HFFc6 (cell line): ENCODE measurements at regions not wholly inside any gene's neighbourhood (a gene's known extent, or its start where the extent isn't known, plus 50 kb on each side); places are given as distances from the start of the nearest gene placed in this dataset.

Source experiments
- DNase-seq: peaks from one replicate; pipeline ENCODE4 v3.0.0-alpha.2; 2018
- H3K27ac Mint-ChIP-seq: 2 replicates; pipeline ENCODE4 v1.8.0; 2020; ENCODE audit warnings: mild to moderate bottlenecking, mixed read lengths
- H3K27me3 Mint-ChIP-seq: 2 replicates; pipeline ENCODE4 v1.8.0; 2021; ENCODE audit warnings: mild to moderate bottlenecking, moderate library complexity, mixed read lengths; ENCODE audit not compliant: insufficient read depth
- H3K36me3 Mint-ChIP-seq: 2 replicates; pipeline ENCODE4 v1.8.0; 2021; ENCODE audit warnings: low read depth, mixed read lengths
- H3K4me1 Mint-ChIP-seq: 2 replicates; pipeline ENCODE4 v1.8.0; 2020; ENCODE audit warnings: low read depth, mixed read lengths
- H3K4me3 Mint-ChIP-seq: 2 replicates; pipeline ENCODE4 v1.8.0; 2020; ENCODE audit warnings: mild to moderate bottlenecking, moderate library complexity, mixed read lengths
- H3K9me3 Mint-ChIP-seq: 2 replicates; pipeline ENCODE4 v1.8.0; 2020; ENCODE audit warnings: mild to moderate bottlenecking, mixed read lengths
- CTCF ChIP-seq: fragments of 200-600 bp; sonication (generic); IDR thresholded peaks from 2 replicates; pipeline ENCODE4 v1.5.0; 2021; ENCODE audit warnings: antibody characterized with exemption, mild to moderate bottlenecking

GRCh38 chr3:162082516-162082915 is 585.9 kb downstream of the OTOL1 start:
- Mint-ChIP-seq H3K4me3 (no peak overlapping the region), H3K27me3 (no peaks in the 10 kb centered on the region), H3K4me1 (peaks cover 11% of the 10 kb centered on the region), H3K9me3 (no peaks in the 10 kb centered on the region), H3K36me3 (no peaks in the 10 kb centered on the region), H3K27ac (no peak overlapping the region)
- no peak for TF ChIP-seq CTCF
- peak; percentile 2 for DNase-seq

GRCh38 chr3:162087361-162087760 is 590.8 kb downstream of the OTOL1 start:
- no peak overlapping the region for H3K4me3 Mint-ChIP-seq
- no peak for DNase-seq
- H3K36me3 Mint-ChIP-seq = no peaks in the 10 kb centered on the region
- H3K27ac Mint-ChIP-seq = no peak overlapping the region
- no peaks in the 10 kb centered on the region for H3K9me3 Mint-ChIP-seq
- peaks cover 11% of the 10 kb centered on the region for H3K4me1 Mint-ChIP-seq
- no peaks in the 10 kb centered on the region for H3K27me3 Mint-ChIP-seq
- no peak for TF ChIP-seq CTCF

GRCh38 chr3:162092751-162093150 is 596.1 kb downstream of the OTOL1 start:
- Mint-ChIP-seq H3K4me3 (no peak overlapping the region), H3K27me3 (no peaks in the 10 kb centered on the region; the same call in 1 of the 2 replicates), H3K9me3 (no peaks in the 10 kb centered on the region), H3K4me1 (no peaks in the 10 kb centered on the region), H3K27ac (no peak overlapping the region), H3K36me3 (no peaks in the 10 kb centered on the region)
- TF ChIP-seq CTCF = no peak
- no peak for DNase-seq

GRCh38 chr3:162094301-162094700 is 597.7 kb downstream of the OTOL1 start:
- H3K36me3 Mint-ChIP-seq = no peaks in the 10 kb centered on the region
- no peak for DNase-seq
- no peak overlapping the region for H3K4me3 Mint-ChIP-seq
- H3K27me3 Mint-ChIP-seq = no peaks in the 10 kb centered on the region; the same call in 1 of the 2 replicates
- no peak overlapping the region for H3K27ac Mint-ChIP-seq
- H3K4me1 Mint-ChIP-seq = no peaks in the 10 kb centered on the region
- no peaks in the 10 kb centered on the region for H3K9me3 Mint-ChIP-seq
- no peak for TF ChIP-seq CTCF

GRCh38 chr3:162096874-162097273 is 600.3 kb downstream of the OTOL1 start:
- Mint-ChIP-seq H3K4me1 (no peaks in the 10 kb centered on the region), H3K4me3 (no peak overlapping the region), H3K27ac (no peak overlapping the region), H3K9me3 (no peaks in the 10 kb centered on the region), H3K36me3 (no peaks in the 10 kb centered on the region), H3K27me3 (no peaks in the 10 kb centered on the region; the same call in none of the 2 replicates)
- no peak for TF ChIP-seq CTCF
- DNase-seq = no peak

- Mint-ChIP-seq H3K9me3 (no peaks in the 10 kb centered on the region), H3K4me1 (0 out of 2 replicates have a peak, but pooled peaks cover 6% of the 10 kb centered on the region), H3K36me3 (no peaks in the 10 kb centered on the region), H3K27me3 (no peaks in the 10 kb centered on the region; the same call in 1 of the 2 replicates), H3K4me3 (no peak overlapping the region), H3K27ac (no peak overlapping the region)
- no peak for DNase-seq
- TF ChIP-seq CTCF = no peak
Observed at GRCh38 chr3:162103808-162104207, 607.2 kb downstream of the OTOL1 start.
